Natural killer cell (primary cell): ENCODE measurements at regions not wholly inside any gene's neighbourhood (a gene's known extent, or its start where the extent isn't known, plus 50 kb on each side); places are given as distances from the start of the nearest gene placed in this dataset.

Experiments used
- ATAC-seq, 3 donors: fragments of 150-1000 bp in 2 of 3; fragments of 200-7000 bp in 1 of 3; cut with Tn5 transposase; 1 replicate in 1 of 3; 2 replicates in 2 of 3; pipeline ENCODE4 v1.10.0; 2021; ENCODE audit warnings: mild to moderate bottlenecking in 2 of 3, moderate library complexity in 2 of 3
- DNase-seq, 2 donors: peaks; one replicate each; pipeline versions ENCODE4 v3.0.0 to v3.0.0-alpha.2; 2013 to 2021; ENCODE audit warnings: mixed read lengths in 1 of 2
- H3K27ac ChIP-seq: one replicate; pipeline ENCODE4 v1.5.1; 2013; ENCODE audit warnings: mild to moderate bottlenecking, low read length
- H3K27me3 ChIP-seq: one replicate; pipeline ENCODE4 v1.6.1; 2013; ENCODE audit warnings: low read length; ENCODE audit not compliant: control insufficient read depth, insufficient read depth
- H3K36me3 ChIP-seq: one replicate; pipeline ENCODE4 v1.6.1; 2013; ENCODE audit warnings: low read length; ENCODE audit not compliant: control insufficient read depth, insufficient read depth
- H3K4me1 ChIP-seq: one replicate; pipeline ENCODE4 v1.6.1; 2013; ENCODE audit warnings: low read length; ENCODE audit not compliant: control insufficient read depth, insufficient read depth
- H3K4me3 ChIP-seq: one replicate; pipeline ENCODE4 v1.5.1; 2013; ENCODE audit warnings: low read length
- H3K9me3 ChIP-seq: one replicate; pipeline ENCODE4 v1.6.1; 2013; ENCODE audit warnings: low read length; ENCODE audit not compliant: control insufficient read depth, insufficient read depth
- H3K27ac Mint-ChIP-seq, 2 donors: one replicate each; pipeline ENCODE4 v1.8.0; 2022; ENCODE audit warnings: mild to moderate bottlenecking in 2 of 2, mixed read lengths in 2 of 2, moderate library complexity in 1 of 2
- H3K27me3 Mint-ChIP-seq, 2 donors: one replicate each; pipeline ENCODE4 v1.8.0; 2022; ENCODE audit warnings: low read depth in 2 of 2, mixed read lengths in 2 of 2
- H3K36me3 Mint-ChIP-seq: one replicate; pipeline ENCODE4 v1.8.0; 2022; ENCODE audit warnings: mixed read lengths
- H3K4me1 Mint-ChIP-seq, 2 donors: one replicate each; pipeline ENCODE4 v1.8.0; 2022; ENCODE audit warnings: mixed read lengths in 2 of 2
- H3K4me3 Mint-ChIP-seq: one replicate; pipeline ENCODE4 v1.8.0; 2022; ENCODE audit warnings: mild to moderate bottlenecking, moderate library complexity, mixed read lengths
- H3K9me3 Mint-ChIP-seq, 2 donors: one replicate each; pipeline ENCODE4 v1.8.0; 2022; ENCODE audit warnings: mixed read lengths in 2 of 2
- WGBS: methylation state at CpG from one replicate; pipeline ENCODE4 v1.1.7; 2013; ENCODE audit warnings: missing lambda C conversion rate; ENCODE audit not compliant: insufficient coverage; 5-methylcytosine and 5-hydroxymethylcytosine counted together
- intact Hi-C: fragments of 100-400 bp; cut with micrococcal nuclease; formaldehyde crosslinking; loops from one replicate; pipeline ENCODE4 v1.14.2; 2022
- TF ChIP-seq, protein P1 (sequence below): fragments of 200-600 bp; IDR thresholded peaks from one replicate; pipeline ENCODE4 v1.8.0; 2022; ENCODE audit warnings: antibody characterized with exemption

DNA sequence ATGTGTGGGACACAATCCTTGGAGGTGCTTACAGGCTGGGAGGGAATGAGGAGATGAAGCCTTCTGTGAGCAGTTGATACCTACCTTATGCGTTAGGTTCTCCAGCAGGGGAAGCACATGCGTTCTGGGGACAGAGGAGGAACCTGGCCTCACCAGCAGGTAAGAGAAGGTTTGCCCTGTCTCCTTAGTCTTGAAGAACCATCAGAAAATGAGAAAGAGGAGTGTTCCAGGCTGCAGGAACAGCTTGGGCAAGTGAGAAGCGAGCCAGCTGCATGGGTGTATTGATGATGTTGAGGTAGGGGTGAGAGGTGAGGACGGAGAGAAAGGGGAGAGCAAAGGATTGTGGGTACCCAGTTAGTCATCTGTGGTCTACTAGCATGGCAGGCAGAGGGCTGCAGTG is 156.9 kb upstream of the MVB12B start:
- Histone ChIP-seq H3K27ac (no peak overlapping the region), H3K9me3 (no peaks in the 10 kb centered on the region), H3K4me1 (no peaks in the 10 kb centered on the region), H3K36me3 (no peaks in the 10 kb centered on the region), H3K27me3 (no peaks in the 10 kb centered on the region), H3K4me3 (no peak overlapping the region)
- Mint-ChIP-seq H3K27ac (no peak overlapping the region), H3K27me3 (peaks cover 24 to 44% of the 10 kb centered on the region in 2 donors), H3K4me1 (no peaks in the 10 kb centered on the region), H3K4me3 (no peak overlapping the region), H3K36me3 (no peaks in the 10 kb centered on the region), H3K9me3 (no peaks in the 10 kb centered on the region)
- TF ChIP-seq, protein P1, sequence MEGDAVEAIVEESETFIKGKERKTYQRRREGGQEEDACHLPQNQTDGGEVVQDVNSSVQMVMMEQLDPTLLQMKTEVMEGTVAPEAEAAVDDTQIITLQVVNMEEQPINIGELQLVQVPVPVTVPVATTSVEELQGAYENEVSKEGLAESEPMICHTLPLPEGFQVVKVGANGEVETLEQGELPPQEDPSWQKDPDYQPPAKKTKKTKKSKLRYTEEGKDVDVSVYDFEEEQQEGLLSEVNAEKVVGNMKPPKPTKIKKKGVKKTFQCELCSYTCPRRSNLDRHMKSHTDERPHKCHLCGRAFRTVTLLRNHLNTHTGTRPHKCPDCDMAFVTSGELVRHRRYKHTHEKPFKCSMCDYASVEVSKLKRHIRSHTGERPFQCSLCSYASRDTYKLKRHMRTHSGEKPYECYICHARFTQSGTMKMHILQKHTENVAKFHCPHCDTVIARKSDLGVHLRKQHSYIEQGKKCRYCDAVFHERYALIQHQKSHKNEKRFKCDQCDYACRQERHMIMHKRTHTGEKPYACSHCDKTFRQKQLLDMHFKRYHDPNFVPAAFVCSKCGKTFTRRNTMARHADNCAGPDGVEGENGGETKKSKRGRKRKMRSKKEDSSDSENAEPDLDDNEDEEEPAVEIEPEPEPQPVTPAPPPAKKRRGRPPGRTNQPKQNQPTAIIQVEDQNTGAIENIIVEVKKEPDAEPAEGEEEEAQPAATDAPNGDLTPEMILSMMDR: no peak
- WGBS: 76% methylated on average over 4 of the region's 4 CpGs
- intact Hi-C loops: no loop called here
- DNase-seq (no peak), ATAC-seq (no peak)

DNA sequence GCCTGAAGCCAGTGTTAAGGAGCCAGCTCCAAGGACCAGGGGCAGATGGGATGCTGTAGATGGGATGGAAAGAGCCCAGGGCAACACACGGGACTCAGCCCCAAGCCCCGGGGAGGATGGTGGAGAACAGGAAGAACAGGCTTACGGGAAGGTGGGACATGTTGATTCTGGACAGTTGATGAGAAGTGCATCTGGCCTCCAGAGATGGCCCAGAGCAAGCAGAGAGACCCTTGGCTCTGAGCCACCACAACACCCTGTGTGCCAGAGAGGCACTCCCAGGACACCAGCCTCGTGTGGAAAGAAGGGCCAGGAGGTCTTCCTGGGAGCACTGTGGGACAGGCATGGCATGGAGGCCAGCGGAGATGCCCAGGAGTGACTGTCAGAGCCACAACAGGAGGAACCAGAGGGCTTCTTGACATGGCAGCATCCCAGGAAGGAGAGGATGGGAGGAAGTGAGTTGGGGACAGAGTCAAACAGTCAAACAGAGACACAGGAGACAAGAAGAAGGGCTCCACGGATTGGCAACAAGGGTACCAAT is 156.3 kb upstream of the MVB12B start:
- no peaks in the 10 kb centered on the region for H3K36me3 Mint-ChIP-seq
- H3K36me3 ChIP-seq: no peaks in the 10 kb centered on the region
- no peak for ATAC-seq
- H3K9me3 Mint-ChIP-seq: peaks cover 0 to 2% of the 10 kb centered on the region in 2 donors
- no peak overlapping the region for H3K27ac ChIP-seq
- no peak for DNase-seq
- no peak overlapping the region for H3K4me3 Mint-ChIP-seq
- 83% methylated on average over 6 of the region's 6 CpGs for WGBS
- TF ChIP-seq, protein P1: no peak
- intact Hi-C loops: no loop called here
- H3K4me3 ChIP-seq: no peak overlapping the region
- H3K27ac Mint-ChIP-seq: no peak overlapping the region
- no peaks in the 10 kb centered on the region for H3K4me1 Mint-ChIP-seq
- H3K27me3 ChIP-seq: no peaks in the 10 kb centered on the region
- H3K27me3 Mint-ChIP-seq: peaks cover 26 to 44% of the 10 kb centered on the region in 2 donors
- H3K4me1 ChIP-seq: no peaks in the 10 kb centered on the region
- no peaks in the 10 kb centered on the region for H3K9me3 ChIP-seq

DNA sequence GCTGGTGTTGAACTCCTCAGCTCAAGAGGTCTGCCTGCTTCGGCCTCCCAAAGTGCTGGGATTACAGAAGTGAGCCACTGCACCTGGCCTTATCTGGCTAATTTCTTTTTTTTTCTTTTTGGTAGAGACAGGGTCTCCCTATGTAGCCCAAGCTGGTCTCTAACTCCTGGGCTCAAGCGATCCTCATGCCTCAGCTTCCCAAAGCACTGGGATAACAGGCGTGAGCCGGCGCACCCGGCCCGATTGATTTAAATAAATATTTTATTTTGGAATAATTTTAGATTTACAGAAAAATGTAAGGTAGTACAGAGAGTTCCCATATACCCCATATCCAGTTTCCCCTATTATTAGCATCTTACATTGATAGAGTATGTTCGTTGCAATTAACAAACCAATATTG is 155.0 kb upstream of the MVB12B start:
- no peak for ATAC-seq
- Histone ChIP-seq H3K4me3 (no peak overlapping the region), H3K4me1 (no peaks in the 10 kb centered on the region), H3K9me3 (no peaks in the 10 kb centered on the region), H3K36me3 (no peaks in the 10 kb centered on the region), H3K27ac (no peak overlapping the region), H3K27me3 (peaks cover 3% of the 10 kb centered on the region)
- H3K9me3 Mint-ChIP-seq: peaks cover 0 to 2% of the 10 kb centered on the region in 2 donors
- intact Hi-C loops: no loop called here
- 92% methylated on average over 2 of the region's 8 CpGs for WGBS
- no peaks in the 10 kb centered on the region for H3K4me1 Mint-ChIP-seq
- H3K27ac Mint-ChIP-seq: no peak overlapping the region
- H3K27me3 Mint-ChIP-seq: peaks cover 20 to 41% of the 10 kb centered on the region in 2 donors
- TF ChIP-seq, protein P1: no peak
- DNase-seq: no peak
- H3K36me3 Mint-ChIP-seq: no peaks in the 10 kb centered on the region
- no peak overlapping the region for H3K4me3 Mint-ChIP-seq

GRCh38 chr9:126173401-126173800 is 153.2 kb upstream of the MVB12B start:
- Histone ChIP-seq H3K27ac (no peak overlapping the region), H3K27me3 (peaks cover 3% of the 10 kb centered on the region), H3K4me1 (no peaks in the 10 kb centered on the region), H3K4me3 (no peak overlapping the region), H3K9me3 (no peaks in the 10 kb centered on the region), H3K36me3 (no peaks in the 10 kb centered on the region)
- DNase-seq (no peak), ATAC-seq (no peak)
- TF ChIP-seq, protein P1: no peak
- Mint-ChIP-seq H3K27me3 (peaks cover 20 to 48% of the 10 kb centered on the region in 2 donors), H3K4me1 (no peaks in the 10 kb centered on the region), H3K27ac (no peak overlapping the region), H3K9me3 (peaks cover 0 to 2% of the 10 kb centered on the region in 2 donors), H3K4me3 (no peak overlapping the region), H3K36me3 (no peaks in the 10 kb centered on the region)
- intact Hi-C loops: no loop called here
- 83% methylated on average over 7 of the region's 7 CpGs for WGBS
